22Rv1 (cell line): ENCODE measurements at regions not wholly inside any gene's neighbourhood (a gene's known extent, or its start where the extent isn't known, plus 50 kb on each side); places are given as distances from the start of the nearest gene placed in this dataset.

ENCODE experiments used
- H3K27ac ChIP-seq: fragments of 450-650 bp; 2 replicates; pipeline ENCODE4 v1.5.1; 2017
- CTCF ChIP-seq: fragments of 450-650 bp; IDR thresholded peaks from 2 replicates; pipeline ENCODE4 v1.5.1; 2017; ENCODE audit warnings: mild to moderate bottlenecking
- ZFX ChIP-seq: fragments of 450-650 bp; IDR thresholded peaks from 2 replicates; pipeline ENCODE4 v1.6.1; 2017; ENCODE audit warnings: antibody characterized with exemption, borderline replicate concordance

DNA sequence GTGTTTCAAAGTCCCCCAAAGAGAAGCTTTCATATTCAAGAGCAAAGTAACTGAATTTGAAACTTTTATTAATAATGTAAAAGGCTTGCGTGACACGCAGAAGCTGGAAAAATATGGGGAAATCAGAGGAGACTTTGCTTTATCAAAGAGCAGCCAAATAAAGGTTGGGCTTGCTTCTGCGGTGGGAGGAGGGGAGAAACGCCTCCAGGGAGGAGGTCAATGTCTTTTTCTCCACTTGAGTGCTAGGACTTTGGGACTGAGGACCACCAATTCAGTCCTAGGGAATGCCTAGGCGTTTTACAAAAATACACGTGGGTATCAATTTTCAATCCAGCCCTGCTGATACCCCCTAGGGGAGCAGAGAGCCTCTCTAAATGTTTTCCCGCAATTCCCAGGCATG is 60.9 kb upstream of the FZD10 start:
- no peak overlapping the region for H3K27ac ChIP-seq
- TF ChIP-seq CTCF, result no peak
- no peak for TF ChIP-seq ZFX

GRCh38 chr12:130102266-130102665 is 60.0 kb upstream of the FZD10 start:
- no peak for TF ChIP-seq ZFX
- no peak for TF ChIP-seq CTCF
- H3K27ac ChIP-seq, result no peak overlapping the region

DNA sequence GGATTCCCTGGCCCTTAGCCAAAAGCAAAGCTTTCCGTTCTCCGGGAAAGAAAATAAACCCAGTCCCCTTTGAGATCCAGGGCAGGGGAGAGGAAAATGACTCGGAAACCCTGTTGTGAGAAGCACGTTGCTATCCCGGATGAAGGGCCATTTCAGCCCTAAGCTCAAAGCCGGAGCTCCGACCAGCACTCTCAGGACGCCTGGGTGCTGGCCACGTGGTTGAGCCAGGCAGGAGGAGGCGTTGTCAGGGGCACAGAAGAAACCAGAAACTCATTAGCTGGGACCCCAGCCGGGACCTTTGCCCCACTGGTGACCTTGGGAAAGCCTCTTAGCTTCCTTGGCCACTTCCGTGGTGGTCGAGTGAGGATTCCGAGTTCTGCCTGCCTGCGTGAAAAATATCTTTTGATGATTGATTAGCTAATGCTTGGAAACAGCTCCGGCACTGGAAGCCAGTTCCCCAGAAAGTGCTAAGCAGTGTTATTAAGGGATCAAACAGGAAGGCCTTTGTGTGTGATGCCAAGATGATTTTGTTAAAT is 57.6 kb upstream of the FZD10 start:
- TF ChIP-seq CTCF, result no peak
- TF ChIP-seq ZFX, result no peak
- H3K27ac ChIP-seq, result no peak overlapping the region

DNA sequence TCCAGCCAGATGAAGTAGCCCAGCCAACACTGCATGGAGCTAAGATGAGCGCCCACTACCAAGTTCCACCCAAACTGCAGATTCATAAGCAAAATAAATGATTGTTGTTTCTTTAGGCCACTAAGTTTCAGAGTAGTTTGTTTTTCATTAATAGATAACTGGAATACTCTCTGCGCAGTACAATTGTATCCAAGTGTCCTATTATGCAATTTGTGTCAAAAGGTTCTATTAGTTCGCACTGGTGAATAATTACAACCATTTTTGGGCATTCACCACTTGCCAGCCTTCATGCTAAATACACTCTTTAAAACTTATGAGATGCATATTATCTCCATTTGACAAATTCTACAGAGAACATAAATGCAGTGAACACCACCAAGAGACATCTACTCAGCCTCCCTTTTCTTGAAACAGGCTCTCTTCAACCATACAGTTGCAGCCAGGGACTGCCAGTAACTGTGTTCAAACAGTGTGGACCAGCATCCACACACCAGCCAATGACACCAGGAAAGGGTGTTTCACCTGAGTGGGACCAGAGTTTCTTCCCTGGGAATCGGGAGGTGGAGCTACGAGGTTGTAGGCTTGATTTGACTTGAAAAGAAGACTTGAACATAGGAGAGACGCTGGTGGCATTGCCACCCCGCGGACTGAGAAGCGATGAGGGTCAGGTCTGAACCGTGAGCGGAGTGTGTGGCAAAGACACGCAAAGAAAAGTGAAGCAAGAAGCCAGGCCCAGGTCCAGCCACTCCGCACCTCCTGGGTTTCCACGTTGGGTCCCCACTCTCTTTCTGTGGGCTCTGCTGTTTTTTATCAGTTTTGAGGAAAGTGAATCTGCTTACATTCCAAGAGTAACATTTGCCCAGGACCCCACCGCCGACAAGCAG is 53.0 kb upstream of the FZD10 start:
- H3K27ac ChIP-seq, result no peak overlapping the region
- TF ChIP-seq ZFX (no peak), CTCF (no peak)

GRCh38 chr12:130110914-130111313 is 51.4 kb upstream of the FZD10 start:
- no peak for TF ChIP-seq CTCF
- TF ChIP-seq ZFX, result no peak
- H3K27ac ChIP-seq, result no peak overlapping the region

DNA sequence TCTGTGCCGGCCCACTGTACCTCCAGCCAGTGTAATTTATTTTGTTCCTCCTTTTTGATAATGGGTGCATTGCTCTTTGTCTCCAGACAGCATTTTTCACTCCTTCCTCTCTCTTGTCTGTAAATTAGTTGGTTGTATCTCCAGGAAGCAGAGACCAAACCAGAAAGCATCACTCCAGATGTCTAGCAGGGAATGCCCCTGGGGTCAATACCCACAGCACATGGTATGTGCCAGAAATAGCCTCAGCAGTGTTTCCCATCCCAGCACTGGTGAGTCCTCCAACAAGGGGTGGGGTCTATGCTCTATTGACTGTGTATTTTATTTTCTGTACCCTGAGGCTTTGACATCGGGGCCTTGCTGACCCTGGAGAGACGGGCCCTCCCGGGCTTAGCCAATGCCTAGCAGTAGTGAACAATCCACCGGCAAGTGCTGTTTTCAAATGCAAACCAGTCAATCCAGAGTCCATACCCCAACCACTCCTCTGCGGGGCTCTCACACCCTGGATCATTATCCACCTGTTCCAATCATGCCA is 50.2 kb upstream of the FZD10 start:
- no peak overlapping the region for H3K27ac ChIP-seq
- no peak for TF ChIP-seq ZFX
- no peak for TF ChIP-seq CTCF
